ENCODE measurements at regions not wholly inside any gene's neighbourhood (a gene's known extent, or its start where the extent isn't known, plus 50 kb on each side); places are given as distances from the start of the nearest gene placed in this dataset.

GRCh38 chr18:55083461-55083860 is 124.2 kb upstream of the CCDC68 start:
- ATAC-seq (ENCODE audit: insufficient read depth, low FRiP score) (no peak), DNase-seq (no peak)
- no peaks in the 10 kb centered on the region for H3K27me3 ChIP-seq (ENCODE audit: control insufficient read depth in 3 of 3, insufficient read depth in 3 of 3, low read length in 2 of 3)
- no peaks in the 10 kb centered on the region for H3K36me3 ChIP-seq (ENCODE audit: control insufficient read depth in 4 of 4, insufficient read depth in 4 of 4, low read length in 4 of 4)
- no peak overlapping the region for H3K4me3 ChIP-seq
- H3K4me1 ChIP-seq (ENCODE audit: control insufficient read depth in 5 of 5, insufficient read depth in 5 of 5, low read length in 5 of 5) = peaks cover 0 to 21% (median 6%) of the 10 kb centered on the region in 5 donors
- no peak overlapping the region for H3K9ac ChIP-seq (ENCODE audit: insufficient read depth in 1 of 2, low read length in 2 of 2)
- peaks cover 0 to 3% (median 0%) of the 10 kb centered on the region in 4 donors for H3K9me3 ChIP-seq (ENCODE audit: control insufficient read depth in 4 of 4, insufficient read depth in 3 of 4, low read length in 3 of 4)
- TF ChIP-seq CTCF (IDR thresholded peaks at IDR 0.05; ENCODE audit: control extremely low read depth, extremely low read depth) = no peak
- H3K27ac ChIP-seq (ENCODE audit: low read depth in 1 of 2, low read length in 1 of 2) = no peak overlapping the region
- WGBS, 2 donors = 89 to 96% methylated on average over 1 of the region's 1 CpG

GRCh38 chr18:55079481-55080355 is 120.5 kb upstream of the CCDC68 start:
- Histone ChIP-seq H3K27ac (ENCODE audit: low read depth in 1 of 2, low read length in 1 of 2) (no peak overlapping the region), H3K4me1 (ENCODE audit: control insufficient read depth in 5 of 5, insufficient read depth in 5 of 5, low read length in 5 of 5) (peaks cover 0 to 21% (median 6%) of the 10 kb centered on the region in 5 donors), H3K27me3 (ENCODE audit: control insufficient read depth in 3 of 3, insufficient read depth in 3 of 3, low read length in 2 of 3) (no peaks in the 10 kb centered on the region), H3K36me3 (ENCODE audit: control insufficient read depth in 4 of 4, insufficient read depth in 4 of 4, low read length in 4 of 4) (no peaks in the 10 kb centered on the region), H3K9me3 (ENCODE audit: control insufficient read depth in 4 of 4, insufficient read depth in 3 of 4, low read length in 3 of 4) (peaks cover 0 to 3% (median 0%) of the 10 kb centered on the region in 4 donors), H3K4me3 (no peak overlapping the region), H3K9ac (ENCODE audit: insufficient read depth in 1 of 2, low read length in 2 of 2) (no peak overlapping the region)
- no peak for ATAC-seq (ENCODE audit: insufficient read depth, low FRiP score)
- peak; percentile 60 to 82 (median 60) for DNase-seq
- WGBS, 2 donors = 60 to 69% methylated on average over 17 of the region's 17 CpGs
- no peak for TF ChIP-seq CTCF (IDR thresholded peaks at IDR 0.05; ENCODE audit: control extremely low read depth, extremely low read depth)

GRCh38 chr18:55079067-55079466 is 119.8 kb upstream of the CCDC68 start:
- Histone ChIP-seq H3K9ac (ENCODE audit: insufficient read depth in 1 of 2, low read length in 2 of 2) (no peak overlapping the region), H3K36me3 (ENCODE audit: control insufficient read depth in 4 of 4, insufficient read depth in 4 of 4, low read length in 4 of 4) (no peaks in the 10 kb centered on the region), H3K4me3 (no peak overlapping the region), H3K27ac (ENCODE audit: low read depth in 1 of 2, low read length in 1 of 2) (no peak overlapping the region), H3K27me3 (ENCODE audit: control insufficient read depth in 3 of 3, insufficient read depth in 3 of 3, low read length in 2 of 3) (no peaks in the 10 kb centered on the region), H3K9me3 (ENCODE audit: control insufficient read depth in 4 of 4, insufficient read depth in 3 of 4, low read length in 3 of 4) (peaks cover 0 to 3% (median 0%) of the 10 kb centered on the region in 4 donors), H3K4me1 (ENCODE audit: control insufficient read depth in 5 of 5, insufficient read depth in 5 of 5, low read length in 5 of 5) (peaks cover 0 to 21% (median 6%) of the 10 kb centered on the region in 5 donors)
- DNase-seq (no peak), ATAC-seq (ENCODE audit: insufficient read depth, low FRiP score) (no peak)
- 86 to 92% methylated on average over 6 of the region's 6 CpGs for WGBS, 2 donors
- no peak for TF ChIP-seq CTCF (IDR thresholded peaks at IDR 0.05; ENCODE audit: control extremely low read depth, extremely low read depth)

Data from lung (tissue), 11 donors.